Esophagus muscularis mucosa (tissue), 4 donors: ENCODE measurements at regions not wholly inside any gene's neighbourhood (a gene's known extent, or its start where the extent isn't known, plus 50 kb on each side); places are given as distances from the start of the nearest gene placed in this dataset.

Experiments
- DNase-seq: peaks from one replicate; pipeline ENCODE4 v3.0.0-alpha.2; 2017; ENCODE audit errors: extremely low spot score
- H3K27ac ChIP-seq, 4 donors: fragments of 200-600 bp; sonication (generic); replicated peaks in 1 of 4; 1 replicate in 3 of 4; 2 replicates in 1 of 4; pipeline ENCODE4 v1.5.1; 2016 to 2019; ENCODE audit warnings: mild to moderate bottlenecking in 1 of 4
- H3K27me3 ChIP-seq, 4 donors: fragments of 200-600 bp; sonication (generic); one replicate each; pipeline versions ENCODE4 v1.5.1 to v1.6.0; 2016 to 2019
- H3K36me3 ChIP-seq, 4 donors: fragments of 200-600 bp; sonication (generic); one replicate each; pipeline ENCODE4 v1.5.1; 2016 to 2019
- H3K4me1 ChIP-seq, 4 donors: fragments of 200-600 bp; sonication (generic); one replicate each; pipeline ENCODE4 v1.5.1; 2016 to 2019
- H3K4me3 ChIP-seq, 4 donors: fragments of 200-600 bp; sonication (generic); 1 replicate in 2 of 4; 2 replicates in 2 of 4; pipeline ENCODE4 v1.5.1; 2016 to 2019; ENCODE audit warnings: mild to moderate bottlenecking in 4 of 4, moderate library complexity in 1 of 4
- H3K9me3 ChIP-seq, 4 donors: fragments of 200-600 bp; sonication (generic); 1 replicate in 3 of 4; 2 replicates in 1 of 4; pipeline ENCODE4 v1.5.1; 2016 to 2019
- CTCF ChIP-seq, 3 experiments: fragments of 200-600 bp in 2 of 3; fragments of 450-650 bp in 1 of 3; sonication (generic) in 2 of 3; IDR thresholded peaks; one replicate each; pipeline ENCODE4 v1.5.1; 2017 to 2019; ENCODE audit warnings: antibody characterized with exemption in 3 of 3, mild to moderate bottlenecking in 2 of 3, moderate library complexity in 1 of 3
- EP300 ChIP-seq: sonication (generic); formaldehyde crosslinking; IDR thresholded peaks from one replicate; pipeline ENCODE4 v1.6.1; 2017; ENCODE audit warnings: antibody characterized with exemption
- POLR2A ChIP-seq: fragments of 450-650 bp; IDR thresholded peaks from one replicate; pipeline ENCODE4 v1.6.1; 2017; ENCODE audit warnings: antibody characterized with exemption, moderate library complexity, mild to moderate bottlenecking, low read depth
- POLR2AphosphoS5 ChIP-seq, 2 donors: sonication (generic); formaldehyde crosslinking; IDR thresholded peaks; one replicate each; pipeline ENCODE4 v1.6.1; 2017; ENCODE audit warnings: antibody characterized with exemption in 2 of 2
- WGBS: methylation state at CpG from one replicate; pipeline ENCODE4 v1.1.5; 2018; 5-methylcytosine and 5-hydroxymethylcytosine counted together
- intact Hi-C: fragments of 100-400 bp; cut with DNase I; formaldehyde crosslinking; loops from one replicate; pipeline ENCODE4 v1.15.1; 2023

GRCh38 chr6:167524261-167525111 is 199.6 kb downstream of the TTLL2 start:
- Histone ChIP-seq H3K27ac (no peak overlapping the region), H3K4me3 (no peak overlapping the region), H3K4me1 (no peaks in the 10 kb centered on the region), H3K36me3 (no peaks in the 10 kb centered on the region), H3K27me3 (no peaks in the 10 kb centered on the region), H3K9me3 (no peaks in the 10 kb centered on the region)
- intact Hi-C loops = no loop called here
- WGBS = 57% methylated on average over 20 of the region's 22 CpGs
- no peak for DNase-seq
- no peak for TF ChIP-seq EP300
- no peak for TF ChIP-seq POLR2A
- no peak for TF ChIP-seq CTCF (IDR thresholded peaks at IDR 0.05)
- no peak for TF ChIP-seq POLR2AphosphoS5 (IDR thresholded peaks at IDR 0.05)

- no peak for DNase-seq
- Histone ChIP-seq H3K4me1 (no peaks in the 10 kb centered on the region), H3K27me3 (peaks cover 0 to under 1% (median 0%) of the 10 kb centered on the region in 4 donors), H3K9me3 (no peaks in the 10 kb centered on the region), H3K36me3 (no peaks in the 10 kb centered on the region), H3K4me3 (no peak overlapping the region), H3K27ac (no peak overlapping the region)
- WGBS = 96% methylated on average over 6 of the region's 6 CpGs
- intact Hi-C loops = no loop called here
- TF ChIP-seq POLR2A (no peak), CTCF (IDR thresholded peaks at IDR 0.05) (no peak), POLR2AphosphoS5 (IDR thresholded peaks at IDR 0.05) (no peak), EP300 (no peak)
Observed at GRCh38 chr6:167525774-167526173, 200.9 kb downstream of the TTLL2 start.

GRCh38 chr6:167526465-167527368 is 201.8 kb downstream of the TTLL2 start:
- Histone ChIP-seq H3K27ac (no peak overlapping the region), H3K9me3 (no peaks in the 10 kb centered on the region), H3K4me1 (no peaks in the 10 kb centered on the region), H3K4me3 (no peak overlapping the region), H3K36me3 (no peaks in the 10 kb centered on the region), H3K27me3 (peaks cover 0 to 8% (median 0%) of the 10 kb centered on the region in 4 donors)
- WGBS = 92% methylated on average over 19 of the region's 23 CpGs
- no peak for TF ChIP-seq EP300
- TF ChIP-seq POLR2AphosphoS5 (IDR thresholded peaks at IDR 0.05) = no peak
- TF ChIP-seq POLR2A = no peak
- TF ChIP-seq CTCF (IDR thresholded peaks at IDR 0.05) = no peak
- intact Hi-C loops = no loop called here
- DNase-seq = no peak

- Histone ChIP-seq H3K36me3 (no peaks in the 10 kb centered on the region), H3K4me3 (no peak overlapping the region), H3K27ac (no peak overlapping the region), H3K4me1 (no peaks in the 10 kb centered on the region), H3K9me3 (no peaks in the 10 kb centered on the region), H3K27me3 (peaks cover 0 to 8% (median 0%) of the 10 kb centered on the region in 4 donors)
- 82% methylated on average over 2 of the region's 2 CpGs for WGBS
- intact Hi-C loops = no loop called here
- DNase-seq = no peak
- TF ChIP-seq CTCF (IDR thresholded peaks at IDR 0.05) = no peak
- no peak for TF ChIP-seq POLR2A
- TF ChIP-seq EP300 = no peak
- TF ChIP-seq POLR2AphosphoS5 (IDR thresholded peaks at IDR 0.05) = no peak
Observed at GRCh38 chr6:167528239-167528638, 203.4 kb downstream of the TTLL2 start.
